HCT116 (cell line): ENCODE measurements at regions not wholly inside any gene's neighbourhood (a gene's known extent, or its start where the extent isn't known, plus 50 kb on each side); places are given as distances from the start of the nearest gene placed in this dataset.
A peak's percentile ranks its signal among the peaks of the same experiment; 100 is the strongest.

ENCODE experiments used
- ATAC-seq: fragments of 200-7000 bp; cut with Tn5 transposase; 2 replicates; pipeline ENCODE4 v1.9.1; 2020; ENCODE audit warnings: mild to moderate bottlenecking, moderate library complexity
- BruUV-seq: library from RNA; stranded (reverse); fragments of 400-500 nt; replicated peaks from 2 replicates; lab custom pipeline; 2021; lab: Mats Ljungman, UMichigan
- CTCF ChIA-PET: fragments of 300-600 bp; sonication (Branson Sonifier 250); formaldehyde crosslinking; loops from one replicate; lab custom pipeline; 2021; ENCODE audit warnings: antibody characterized with exemption; lab: Charles Lee
- POLR2A ChIA-PET: fragments of 300-600, 350-600 bp; sonication (Branson Sonifier 250); formaldehyde crosslinking; loops from one replicate; lab custom pipeline; 2021; ENCODE audit warnings: antibody characterized with exemption; lab: Charles Lee
- RAD21 ChIA-PET, 2 experiments: fragments of 300-600 bp; sonication (Branson Sonifier 250); formaldehyde crosslinking; loops; one replicate each; lab custom pipeline; 2023; ENCODE audit warnings: low total read pairs in 2 of 2; ENCODE audit not compliant: uncharacterized antibody in 2 of 2, unreplicated experiment in 2 of 2, low non-redundant PET in 1 of 2; lab: Charles Lee
- DNase-seq: peaks from one replicate; pipeline ENCODE4 v3.0.0-alpha.2; 2010; ENCODE audit warnings: low read depth, low spot score
- H2AFZ ChIP-seq: fragments of 200-600 bp; shearing (Covaris generic), sonication (generic); 2 replicates; pipeline ENCODE4 v1.6.1; 2017; ENCODE audit warnings: low read depth, mixed run types, mixed read lengths, antibody characterized with exemption, low read length; ENCODE audit not compliant: poor library complexity, severe bottlenecking
- H3K27ac ChIP-seq: 2 replicates; pipeline ENCODE4 v1.5.1; 2012; ENCODE audit warnings: low read depth, low read length
- H3K27me3 ChIP-seq: fragments of 200-600 bp; sonication (generic); 2 replicates; pipeline ENCODE4 v1.6.1; 2016; ENCODE audit warnings: mixed run types, low read length, mixed read lengths; ENCODE audit not compliant: insufficient read depth
- H3K36me3 ChIP-seq, 2 experiments: fragments of 200-500 bp in 1 of 2; fragments of 200-600 bp in 1 of 2; sonication (Bioruptor generic) in 1 of 2; sonication (generic) in 1 of 2; 2 replicates each; pipeline versions ENCODE4 v1.5.1 to v1.6.1; 2014 to 2016; ENCODE audit warnings: low read length in 2 of 2, inconsistent platforms in 1 of 2, mixed read lengths in 1 of 2, mixed run types in 1 of 2; ENCODE audit not compliant: insufficient read depth in 2 of 2, control insufficient read depth in 1 of 2
- H3K4me1 ChIP-seq, 2 experiments: fragments of 200-600 bp in 1 of 2; sonication (generic) in 1 of 2; 2 replicates each; pipeline versions ENCODE4 v1.5.1 to v1.6.1; 2012 to 2017; ENCODE audit warnings: low read length in 2 of 2, inconsistent platforms in 1 of 2, mild to moderate bottlenecking in 1 of 2, mixed read lengths in 1 of 2, mixed run types in 1 of 2, moderate library complexity in 1 of 2; ENCODE audit not compliant: insufficient read depth in 2 of 2, control insufficient read depth in 1 of 2
- H3K4me2 ChIP-seq: fragments of 200-600 bp; sonication (generic); 2 replicates; pipeline ENCODE4 v1.6.1; 2017; ENCODE audit warnings: mixed run types, low read length, mixed read lengths
- H3K4me3 ChIP-seq, 2 experiments: fragments of 200-600 bp in 1 of 2; sonication (generic) in 1 of 2; replicated peaks in 1 of 2; 2 replicates each; pipeline ENCODE4 v1.5.1; 2011 to 2016; ENCODE audit warnings: low read length in 2 of 2, control low read depth in 1 of 2, low read depth in 1 of 2, mild to moderate bottlenecking in 1 of 2, mixed read lengths in 1 of 2, mixed run types in 1 of 2
- H3K79me2 ChIP-seq: fragments of 200-600 bp; sonication (generic); 2 replicates; pipeline ENCODE4 v1.6.1; 2017; ENCODE audit warnings: mild to moderate bottlenecking, mixed run types, low read length, moderate library complexity, mixed read lengths; ENCODE audit not compliant: insufficient read depth
- H3K9ac ChIP-seq: fragments of 200-600 bp; sonication (generic); 2 replicates; pipeline ENCODE4 v1.6.1; 2016; ENCODE audit warnings: low read length, mixed read lengths
- H3K9me2 ChIP-seq: fragments of 200-600 bp; sonication (generic), shearing (Covaris generic); 2 replicates; pipeline ENCODE4 v1.6.1; 2017; ENCODE audit warnings: mixed run types, mild to moderate bottlenecking, moderate library complexity; ENCODE audit not compliant: insufficient read depth
- H3K9me3 ChIP-seq, 2 experiments: fragments of 200-500 bp in 1 of 2; fragments of 200-600 bp in 1 of 2; sonication (Bioruptor generic) in 1 of 2; sonication (generic) in 1 of 2; 2 replicates each; pipeline ENCODE4 v1.6.1; 2014 to 2017; ENCODE audit warnings: low read length in 2 of 2, mixed read lengths in 2 of 2, inconsistent platforms in 1 of 2, low read depth in 1 of 2, mild to moderate bottlenecking in 1 of 2, mixed run types in 1 of 2, moderate library complexity in 1 of 2; ENCODE audit not compliant: control insufficient read depth in 1 of 2, insufficient read depth in 1 of 2
- H4K20me1 ChIP-seq: fragments of 200-600 bp; sonication (generic), shearing (Covaris generic); 2 replicates; pipeline ENCODE4 v1.6.1; 2017; ENCODE audit warnings: mixed run types, mild to moderate bottlenecking, moderate library complexity; ENCODE audit not compliant: insufficient read depth
- CBX3 ChIP-seq: IDR thresholded peaks from 2 replicates; pipeline ENCODE4 v1.6.1; 2012; ENCODE audit warnings: low read depth
- CEBPB ChIP-seq: IDR thresholded peaks from 2 replicates; pipeline ENCODE4 v1.6.1; 2012; ENCODE audit warnings: low read depth
- EZH2 ChIP-seq: fragments of 200-600 bp; sonication (generic); IDR thresholded peaks from 2 replicates; pipeline ENCODE4 v1.6.1; 2017; ENCODE audit warnings: antibody characterized with exemption, mixed run types
- POLR2A ChIP-seq: IDR thresholded peaks from 2 replicates; pipeline ENCODE4 v1.7.0; 2011; ENCODE audit warnings: borderline replicate concordance; ENCODE audit not compliant: insufficient read depth, insufficient read length; ENCODE audit errors: extremely low read depth
- RAD21 ChIP-seq: IDR thresholded peaks from 2 replicates; pipeline ENCODE4 v1.6.1; 2012; ENCODE audit warnings: low read depth, mild to moderate bottlenecking
- SIN3A ChIP-seq: IDR thresholded peaks from 2 replicates; pipeline ENCODE4 v1.6.1; 2012; ENCODE audit warnings: low read depth
- SRF ChIP-seq: IDR thresholded peaks from 2 replicates; pipeline ENCODE4 v1.6.1; 2012; ENCODE audit warnings: low read depth
- ZFX ChIP-seq: fragments of 450-650 bp; IDR thresholded peaks from 2 replicates; pipeline ENCODE4 v1.6.1; 2017
- ZNF274 ChIP-seq: fragments of 200-500 bp; sonication (Bioruptor generic); IDR thresholded peaks from 2 replicates; pipeline ENCODE4 v1.6.1; 2014; ENCODE audit warnings: mild to moderate bottlenecking, low read depth, low read length, inconsistent platforms
- intact Hi-C: fragments of 100-400 bp; cut with micrococcal nuclease; formaldehyde crosslinking; loops from 2 replicates; pipeline ENCODE4 v1.10.0; 2022
- TF ChIP-seq, protein P1 (sequence below), 3 experiments: fragments of 200-600 bp in 1 of 3; sonication (generic) in 1 of 3; IDR thresholded peaks in 2 of 3; conservative IDR thresholded peaks in 1 of 3; 2 replicates each; pipeline ENCODE4 v1.5.1; 2012 to 2017; ENCODE audit warnings: low read depth in 2 of 3, low read length in 2 of 3, antibody characterized with exemption in 1 of 3, borderline replicate concordance in 1 of 3, control low read depth in 1 of 3, mild to moderate bottlenecking in 1 of 3, mixed read lengths in 1 of 3, mixed run types in 1 of 3, moderate library complexity in 1 of 3; ENCODE audit not compliant: insufficient read depth in 1 of 3
- TF ChIP-seq, protein P2 (sequence below): IDR thresholded peaks from 2 replicates; pipeline ENCODE4 v1.6.1; 2012
- TF ChIP-seq, protein P3 (sequence below): IDR thresholded peaks from 2 replicates; pipeline ENCODE4 v1.6.1; 2012

DNA sequence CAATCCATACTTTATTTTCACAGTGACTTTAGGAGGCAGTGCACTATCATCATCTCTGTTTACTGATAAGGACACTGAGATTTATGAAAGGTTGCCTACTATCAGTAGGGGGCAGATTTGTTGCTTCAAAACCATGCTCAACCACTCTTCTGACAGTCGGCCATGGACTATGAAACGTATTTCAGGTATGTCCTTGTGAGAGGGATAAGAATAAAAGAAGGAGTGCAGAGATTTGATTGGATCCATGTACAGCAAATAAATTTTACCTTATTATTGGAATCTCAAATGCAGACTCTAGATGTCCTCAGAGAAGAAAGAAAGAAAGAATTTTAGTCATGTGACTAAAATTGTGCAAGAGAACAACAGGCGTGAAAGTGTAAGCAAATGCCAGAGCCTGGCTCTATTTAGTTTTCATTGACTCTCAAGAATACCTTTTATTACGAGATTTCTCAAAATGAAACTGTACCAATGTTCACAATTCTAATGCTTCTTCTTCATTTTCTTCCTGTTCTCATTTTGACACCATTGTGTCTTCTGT lies 296.6 kb upstream of the RASA1 start:
- peak; percentile 55 for TF ChIP-seq RAD21
- TF ChIP-seq CEBPB: no peak
- TF ChIP-seq, protein P1, sequence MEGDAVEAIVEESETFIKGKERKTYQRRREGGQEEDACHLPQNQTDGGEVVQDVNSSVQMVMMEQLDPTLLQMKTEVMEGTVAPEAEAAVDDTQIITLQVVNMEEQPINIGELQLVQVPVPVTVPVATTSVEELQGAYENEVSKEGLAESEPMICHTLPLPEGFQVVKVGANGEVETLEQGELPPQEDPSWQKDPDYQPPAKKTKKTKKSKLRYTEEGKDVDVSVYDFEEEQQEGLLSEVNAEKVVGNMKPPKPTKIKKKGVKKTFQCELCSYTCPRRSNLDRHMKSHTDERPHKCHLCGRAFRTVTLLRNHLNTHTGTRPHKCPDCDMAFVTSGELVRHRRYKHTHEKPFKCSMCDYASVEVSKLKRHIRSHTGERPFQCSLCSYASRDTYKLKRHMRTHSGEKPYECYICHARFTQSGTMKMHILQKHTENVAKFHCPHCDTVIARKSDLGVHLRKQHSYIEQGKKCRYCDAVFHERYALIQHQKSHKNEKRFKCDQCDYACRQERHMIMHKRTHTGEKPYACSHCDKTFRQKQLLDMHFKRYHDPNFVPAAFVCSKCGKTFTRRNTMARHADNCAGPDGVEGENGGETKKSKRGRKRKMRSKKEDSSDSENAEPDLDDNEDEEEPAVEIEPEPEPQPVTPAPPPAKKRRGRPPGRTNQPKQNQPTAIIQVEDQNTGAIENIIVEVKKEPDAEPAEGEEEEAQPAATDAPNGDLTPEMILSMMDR (IDR thresholded peaks at IDR 0.05 in 2 of 3, conservative IDR thresholded peaks at IDR 0.05 in 1 of 3; ENCODE audit: borderline replicate concordance in 1 of 3, insufficient read depth in 1 of 3, low read depth in 2 of 3, low read length in 2 of 3): peak; percentile 28 to 53 (median 41); a peak in 4 of 6 replicates
- no peak for TF ChIP-seq ZNF274
- TF ChIP-seq, protein P2, sequence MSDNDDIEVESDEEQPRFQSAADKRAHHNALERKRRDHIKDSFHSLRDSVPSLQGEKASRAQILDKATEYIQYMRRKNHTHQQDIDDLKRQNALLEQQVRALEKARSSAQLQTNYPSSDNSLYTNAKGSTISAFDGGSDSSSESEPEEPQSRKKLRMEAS: no peak
- Histone ChIP-seq H3K27me3 (no peaks in the 10 kb centered on the region), H3K4me1 (no peaks in the 10 kb centered on the region), H3K27ac (no peak overlapping the region), H4K20me1 (no peaks in the 10 kb centered on the region), H3K9me3 (no peaks in the 10 kb centered on the region), H3K79me2 (no peaks in the 10 kb centered on the region), H2AFZ (peak overlapping the region; percentile 39), H3K4me2 (no peak overlapping the region), H3K36me3 (no peaks in the 10 kb centered on the region), H3K9ac (no peak overlapping the region), H3K9me2 (no peaks in the 10 kb centered on the region), H3K4me3 (no peak overlapping the region)
- BruUV-seq: no TSS peak
- ATAC-seq (peak; percentile 89), DNase-seq (peak; percentile 18)
- ChIA-PET POLR2A (no interaction called here), CTCF (interaction anchor here (1.0 to 1.5 kb wide), 5 partner anchors 9 to 429 kb away, joined by 3 to 8 read pairs (median 6); no protein-coding TSS in a partner anchor), RAD21 (no interaction called here)
- intact Hi-C loops: loop anchor here (1.0 kb wide), 1 partner anchor 42 kb away; no protein-coding TSS in a partner anchor

DNA sequence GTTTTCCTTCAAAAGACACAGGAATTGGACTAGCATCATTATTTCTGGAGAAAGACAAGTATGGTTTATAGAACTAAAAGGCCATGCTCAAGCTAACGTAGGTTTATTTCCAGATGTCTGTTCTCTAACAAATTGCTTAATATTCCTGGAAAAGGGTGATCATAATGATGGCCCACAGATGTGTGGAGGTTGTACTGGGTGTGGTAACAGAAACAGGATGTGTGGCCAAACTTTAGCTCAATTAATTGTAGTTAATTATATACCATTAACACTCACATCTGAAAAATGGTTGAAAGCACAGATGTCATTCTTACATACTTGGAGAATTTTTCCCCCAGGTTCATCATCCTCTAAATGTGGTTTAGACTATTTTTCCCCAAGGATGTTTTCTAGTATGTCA lies 292.7 kb upstream of the RASA1 start:
- POLR2A ChIA-PET: no interaction called here
- ATAC-seq (no peak), DNase-seq (no peak)
- Histone ChIP-seq H3K79me2 (no peaks in the 10 kb centered on the region), H3K36me3 (no peaks in the 10 kb centered on the region), H2AFZ (peak overlapping the region; percentile 11)
- TF ChIP-seq CEBPB (no peak), RAD21 (no peak), EZH2 (no peak), SIN3A (no peak), CBX3 (no peak), POLR2A (no peak), SRF (no peak), ZFX (no peak)
- TF ChIP-seq, protein P1 (IDR thresholded peaks at IDR 0.05 in 2 of 3, conservative IDR thresholded peaks at IDR 0.05 in 1 of 3; ENCODE audit: borderline replicate concordance in 1 of 3, insufficient read depth in 1 of 3, low read depth in 2 of 3, low read length in 2 of 3): no peak
- TF ChIP-seq, protein P3, sequence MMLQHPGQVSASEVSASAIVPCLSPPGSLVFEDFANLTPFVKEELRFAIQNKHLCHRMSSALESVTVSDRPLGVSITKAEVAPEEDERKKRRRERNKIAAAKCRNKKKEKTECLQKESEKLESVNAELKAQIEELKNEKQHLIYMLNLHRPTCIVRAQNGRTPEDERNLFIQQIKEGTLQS: no peak
- TF ChIP-seq, all 23 proteins: peak for 0
- Histone ChIP-seq H3K4me3 (no peak overlapping the region), H3K27me3 (no peaks in the 10 kb centered on the region), H3K9ac (no peak overlapping the region), H3K4me2 (no peak overlapping the region), H4K20me1 (no peaks in the 10 kb centered on the region), H3K9me3 (no peaks in the 10 kb centered on the region), H3K4me1 (peaks cover 0 to 7% of the 10 kb centered on the region in 2 experiments; a peak in 2 of 4 replicates), H3K9me2 (no peaks in the 10 kb centered on the region), H3K27ac (no peak overlapping the region)
- ChIA-PET CTCF (no interaction called here), RAD21 (no interaction called here)
- intact Hi-C loops: no loop called here
- no TSS peak for BruUV-seq
